ENCODE measurements at regions not wholly inside any gene's neighbourhood (a gene's known extent, or its start where the extent isn't known, plus 50 kb on each side); places are given as distances from the start of the nearest gene placed in this dataset.

DNA sequence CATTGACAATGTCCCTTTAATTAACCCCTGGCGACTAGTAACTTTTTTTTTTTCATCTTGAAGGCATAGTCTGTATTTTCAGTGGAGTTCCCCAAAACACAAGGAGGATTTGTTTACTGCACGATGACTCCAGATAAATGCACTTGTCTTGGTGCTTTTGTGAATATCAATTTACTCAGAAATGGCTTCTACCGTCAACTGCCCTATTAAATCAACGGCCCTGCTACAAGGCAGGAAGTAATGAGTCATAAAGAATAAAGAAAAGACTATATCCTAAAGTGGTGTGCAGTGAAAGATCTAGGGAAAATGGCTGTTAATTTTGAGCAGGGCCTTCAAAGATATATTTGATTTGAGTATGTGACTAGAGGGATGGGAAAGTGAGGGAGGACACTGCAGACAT, 388.3 kb upstream of the CHD1 start:
- intact Hi-C loops (cut with micrococcal nuclease; ENCODE audit: unreplicated experiment) = no loop called here
- no peaks in the 10 kb centered on the region for H3K4me1 Mint-ChIP-seq (ENCODE audit: low read depth, unreplicated experiment)
- no peaks in the 10 kb centered on the region for H3K36me3 Mint-ChIP-seq (ENCODE audit: insufficient read depth, unreplicated experiment)
- no TSS peak for BruUV-seq (replicated peaks)
- CTCF ChIA-PET = no interaction called here
- TF ChIP-seq, protein P1, sequence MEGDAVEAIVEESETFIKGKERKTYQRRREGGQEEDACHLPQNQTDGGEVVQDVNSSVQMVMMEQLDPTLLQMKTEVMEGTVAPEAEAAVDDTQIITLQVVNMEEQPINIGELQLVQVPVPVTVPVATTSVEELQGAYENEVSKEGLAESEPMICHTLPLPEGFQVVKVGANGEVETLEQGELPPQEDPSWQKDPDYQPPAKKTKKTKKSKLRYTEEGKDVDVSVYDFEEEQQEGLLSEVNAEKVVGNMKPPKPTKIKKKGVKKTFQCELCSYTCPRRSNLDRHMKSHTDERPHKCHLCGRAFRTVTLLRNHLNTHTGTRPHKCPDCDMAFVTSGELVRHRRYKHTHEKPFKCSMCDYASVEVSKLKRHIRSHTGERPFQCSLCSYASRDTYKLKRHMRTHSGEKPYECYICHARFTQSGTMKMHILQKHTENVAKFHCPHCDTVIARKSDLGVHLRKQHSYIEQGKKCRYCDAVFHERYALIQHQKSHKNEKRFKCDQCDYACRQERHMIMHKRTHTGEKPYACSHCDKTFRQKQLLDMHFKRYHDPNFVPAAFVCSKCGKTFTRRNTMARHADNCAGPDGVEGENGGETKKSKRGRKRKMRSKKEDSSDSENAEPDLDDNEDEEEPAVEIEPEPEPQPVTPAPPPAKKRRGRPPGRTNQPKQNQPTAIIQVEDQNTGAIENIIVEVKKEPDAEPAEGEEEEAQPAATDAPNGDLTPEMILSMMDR (IDR thresholded peaks at IDR 0.05; ENCODE audit: unreplicated experiment) = no peak
- H3K9me3 Mint-ChIP-seq (ENCODE audit: low read depth, unreplicated experiment) = no peaks in the 10 kb centered on the region
- no peak overlapping the region for H3K4me3 Mint-ChIP-seq (ENCODE audit: low read depth, unreplicated experiment)
- DNase-seq = no peak
- no peak overlapping the region for H3K27ac Mint-ChIP-seq (ENCODE audit: unreplicated experiment)
- no peaks in the 10 kb centered on the region for H3K27me3 Mint-ChIP-seq (ENCODE audit: unreplicated experiment)

DNA sequence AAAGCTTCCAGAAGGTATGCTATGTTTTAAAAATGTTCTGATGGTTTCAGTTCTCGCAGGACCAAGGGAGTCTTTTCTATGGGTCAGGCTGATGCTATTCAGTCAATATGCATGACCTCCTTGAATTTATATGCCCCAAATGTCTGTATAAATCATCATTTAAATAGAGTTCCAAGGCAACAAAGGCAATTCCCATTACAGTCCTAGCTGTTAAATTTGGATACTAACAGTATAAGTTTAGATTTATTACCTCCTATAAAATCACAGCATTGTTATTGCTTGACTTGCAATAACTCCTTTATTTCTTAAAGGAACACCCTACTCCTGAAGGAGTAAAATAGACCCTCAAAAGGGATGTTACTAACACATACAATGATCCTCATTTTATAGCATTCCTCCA, 387.7 kb upstream of the CHD1 start:
- no peak overlapping the region for H3K27ac Mint-ChIP-seq (ENCODE audit: unreplicated experiment)
- H3K4me1 Mint-ChIP-seq (ENCODE audit: low read depth, unreplicated experiment) = no peaks in the 10 kb centered on the region
- no TSS peak for BruUV-seq (replicated peaks)
- no peak overlapping the region for H3K4me3 Mint-ChIP-seq (ENCODE audit: low read depth, unreplicated experiment)
- no peaks in the 10 kb centered on the region for H3K27me3 Mint-ChIP-seq (ENCODE audit: unreplicated experiment)
- CTCF ChIA-PET = no interaction called here
- TF ChIP-seq, protein P1 (IDR thresholded peaks at IDR 0.05; ENCODE audit: unreplicated experiment) = no peak
- H3K9me3 Mint-ChIP-seq (ENCODE audit: low read depth, unreplicated experiment) = no peaks in the 10 kb centered on the region
- DNase-seq = no peak
- no peaks in the 10 kb centered on the region for H3K36me3 Mint-ChIP-seq (ENCODE audit: insufficient read depth, unreplicated experiment)
- intact Hi-C loops (cut with micrococcal nuclease; ENCODE audit: unreplicated experiment) = no loop called here

- Mint-ChIP-seq H3K27ac (ENCODE audit: unreplicated experiment) (no peak overlapping the region), H3K27me3 (ENCODE audit: unreplicated experiment) (no peaks in the 10 kb centered on the region), H3K4me3 (ENCODE audit: low read depth, unreplicated experiment) (no peak overlapping the region), H3K36me3 (ENCODE audit: insufficient read depth, unreplicated experiment) (no peaks in the 10 kb centered on the region), H3K9me3 (ENCODE audit: low read depth, unreplicated experiment) (no peaks in the 10 kb centered on the region), H3K4me1 (ENCODE audit: low read depth, unreplicated experiment) (no peaks in the 10 kb centered on the region)
- no peak for DNase-seq
- no TSS peak for BruUV-seq (replicated peaks)
- intact Hi-C loops (cut with micrococcal nuclease; ENCODE audit: unreplicated experiment) = no loop called here
- TF ChIP-seq, protein P1 (IDR thresholded peaks at IDR 0.05; ENCODE audit: unreplicated experiment) = no peak
- CTCF ChIA-PET = no interaction called here
Measured at GRCh38 chr5:99315413-99316183, 386.8 kb upstream of the CHD1 start.

GRCh38 chr5:99314721-99315120, 385.9 kb upstream of the CHD1 start:
- no TSS peak for BruUV-seq (replicated peaks)
- CTCF ChIA-PET = no interaction called here
- Mint-ChIP-seq H3K36me3 (ENCODE audit: insufficient read depth, unreplicated experiment) (no peaks in the 10 kb centered on the region), H3K9me3 (ENCODE audit: low read depth, unreplicated experiment) (no peaks in the 10 kb centered on the region), H3K4me3 (ENCODE audit: low read depth, unreplicated experiment) (no peak overlapping the region), H3K4me1 (ENCODE audit: low read depth, unreplicated experiment) (no peaks in the 10 kb centered on the region), H3K27me3 (ENCODE audit: unreplicated experiment) (no peaks in the 10 kb centered on the region), H3K27ac (ENCODE audit: unreplicated experiment) (no peak overlapping the region)
- DNase-seq = no peak
- TF ChIP-seq, protein P1 (IDR thresholded peaks at IDR 0.05; ENCODE audit: unreplicated experiment) = no peak
- intact Hi-C loops (cut with micrococcal nuclease; ENCODE audit: unreplicated experiment) = no loop called here
